SK-N-SH treated with all-trans-retinoic acid at 6 μM for 48 hours (cell line): ENCODE measurements at regions not wholly inside any gene's neighbourhood (a gene's known extent, or its start where the extent isn't known, plus 50 kb on each side); places are given as distances from the start of the nearest gene placed in this dataset.

Experiments used
- ATAC-seq: fragments of 200-7000 bp; cut with Tn5 transposase; 3 replicates; pipeline ENCODE4 v1.9.1; 2020; ENCODE audit warnings: mild to moderate bottlenecking, moderate library complexity
- ARNTL ChIP-seq: fragments of 450-650 bp; formaldehyde crosslinking; IDR thresholded peaks from 2 replicates; pipeline ENCODE4 v1.5.0; 2020; ENCODE audit warnings: low read depth, mild to moderate bottlenecking, moderate library complexity, borderline replicate concordance
- BACH2 ChIP-seq: fragments of 250-450 bp; sonication (Bioruptor Pico); IDR thresholded peaks from 2 replicates; pipeline ENCODE4 v1.9.0; 2021; ENCODE audit warnings: mild to moderate bottlenecking, borderline replicate concordance
- CSRNP3 ChIP-seq: fragments of 250-450 bp; sonication (Bioruptor Pico); IDR thresholded peaks from 2 replicates; pipeline ENCODE4 v1.5.1; 2021; ENCODE audit warnings: mild to moderate bottlenecking, moderate library complexity
- ESRRG ChIP-seq: fragments of 250-450 bp; sonication (Bioruptor Pico); IDR thresholded peaks from 2 replicates; pipeline ENCODE4 v1.6.1; 2021; ENCODE audit warnings: mild to moderate bottlenecking
- GLIS3 ChIP-seq: fragments of 250-450 bp; sonication (Bioruptor Pico); IDR thresholded peaks from 2 replicates; pipeline ENCODE4 v1.5.0; 2020; ENCODE audit warnings: mild to moderate bottlenecking, moderate library complexity
- ISL1 ChIP-seq: fragments of 250-450 bp; sonication (Bioruptor Pico); IDR thresholded peaks from 2 replicates; pipeline ENCODE4 v2.1.2; 2022; ENCODE audit warnings: mild to moderate bottlenecking, moderate library complexity
- OSR1 ChIP-seq: fragments of 250-450 bp; sonication (Bioruptor Pico); IDR thresholded peaks from 2 replicates; pipeline ENCODE4 v1.8.0; 2022; ENCODE audit warnings: moderate library complexity, mild to moderate bottlenecking, inconsistent platforms
- PATZ1 ChIP-seq: fragments of 250-450 bp; sonication (Bioruptor Pico); IDR thresholded peaks from 2 replicates; pipeline ENCODE4 v1.8.0; 2020; ENCODE audit warnings: mild to moderate bottlenecking, moderate library complexity, borderline replicate concordance
- POU6F1 ChIP-seq: fragments of 250-450 bp; sonication (Bioruptor Pico); IDR thresholded peaks from 2 replicates; pipeline ENCODE4 v1.8.0; 2021; ENCODE audit warnings: low read depth, mild to moderate bottlenecking, moderate library complexity, borderline replicate concordance
- PPARA ChIP-seq: fragments of 250-450 bp; sonication (Bioruptor Pico); IDR thresholded peaks from 2 replicates; pipeline ENCODE4 v1.5.0; 2020; ENCODE audit warnings: mild to moderate bottlenecking, borderline replicate concordance
- RARB ChIP-seq: fragments of 250-450 bp; sonication (Bioruptor Pico); IDR thresholded peaks from 2 replicates; pipeline ENCODE4 v1.8.0; 2021; ENCODE audit warnings: mild to moderate bottlenecking, moderate library complexity
- SNAI2 ChIP-seq: fragments of 250-450 bp; sonication (Bioruptor Pico); IDR thresholded peaks from 2 replicates; pipeline ENCODE4 v1.5.0; 2020; ENCODE audit warnings: mild to moderate bottlenecking, moderate library complexity
- TOX ChIP-seq: fragments of 250-450 bp; sonication (Bioruptor Pico); IDR thresholded peaks from 2 replicates; pipeline ENCODE4 v1.8.0; 2021; ENCODE audit warnings: mild to moderate bottlenecking, moderate library complexity, borderline replicate concordance
- TSHZ2 ChIP-seq: fragments of 250-450 bp; sonication (Bioruptor Pico); IDR thresholded peaks from 2 replicates; pipeline ENCODE4 v1.5.0; 2020; ENCODE audit warnings: mild to moderate bottlenecking, moderate library complexity
- ZC3H10 ChIP-seq: fragments of 250-450 bp; sonication (Bioruptor Pico); IDR thresholded peaks from 2 replicates; pipeline ENCODE4 v1.5.1; 2021; ENCODE audit warnings: mild to moderate bottlenecking, moderate library complexity
- ZFP3 ChIP-seq: fragments of 250-450 bp; sonication (Bioruptor Pico); IDR thresholded peaks from 2 replicates; pipeline ENCODE4 v1.5.0; 2020; ENCODE audit warnings: mild to moderate bottlenecking, moderate library complexity
- ZFP30 ChIP-seq: fragments of 450-650 bp; formaldehyde crosslinking; IDR thresholded peaks from 2 replicates; pipeline ENCODE4 v1.5.0; 2022; ENCODE audit warnings: mild to moderate bottlenecking, moderate library complexity
- ZNF565 ChIP-seq: fragments of 450-650 bp; formaldehyde crosslinking; conservative IDR thresholded peaks from 2 replicates; pipeline ENCODE4 v1.5.0; 2020; ENCODE audit warnings: low read depth, mild to moderate bottlenecking, moderate library complexity
- ZNF8 ChIP-seq: fragments of 450-650 bp; formaldehyde crosslinking; IDR thresholded peaks from 2 replicates; pipeline ENCODE4 v1.5.0; 2020; ENCODE audit warnings: mild to moderate bottlenecking, moderate library complexity

GRCh38 chr7:142461437-142461836, 203.6 kb upstream of the PRSS58 start (continued):
- TF ChIP-seq POU6F1 (no peak), ISL1 (CRISPR knock-in tag) (no peak), ESRRG (no peak), PATZ1 (no peak), TOX (CRISPR knock-in tag) (no peak), ZFP3 (CRISPR knock-in tag) (no peak), BACH2 (no peak), PPARA (CRISPR knock-in tag) (no peak), GLIS3 (CRISPR knock-in tag) (no peak)

- no peak for ATAC-seq
- TF ChIP-seq SNAI2 (CRISPR knock-in tag) (no peak), POU6F1 (no peak), ZFP30 (CRISPR knock-in tag) (no peak), ZC3H10 (CRISPR knock-in tag) (no peak), RARB (no peak), OSR1 (no peak), GLIS3 (CRISPR knock-in tag) (no peak)
Measured at GRCh38 chr7:142460402-142461117, 202.7 kb upstream of the PRSS58 start.

- no peak for TF ChIP-seq ZNF8
- TF ChIP-seq BACH2, result no peak
- no peak for TF ChIP-seq GLIS3 (CRISPR knock-in tag)
- no peak for TF ChIP-seq CSRNP3 (CRISPR knock-in tag)
- TF ChIP-seq, all 23 proteins: peak for 0
Measured at GRCh38 chr7:142459551-142459963, 201.7 kb upstream of the PRSS58 start.

GRCh38 chr7:142457146-142457703, 199.4 kb upstream of the PRSS58 start:
- ATAC-seq, result no peak
- TF ChIP-seq TSHZ2 (no peak), TOX (CRISPR knock-in tag) (no peak), SNAI2 (CRISPR knock-in tag) (no peak), ZNF565 (no peak), ZNF8 (no peak), OSR1 (no peak), ARNTL (no peak), BACH2 (no peak), POU6F1 (no peak)

More at GRCh38 chr7:142459551-142459963, 201.7 kb upstream of the PRSS58 start:
- ATAC-seq, result peak; percentile 91
